Vagina (tissue), 2 donors: ENCODE measurements at regions not wholly inside any gene's neighbourhood (a gene's known extent, or its start where the extent isn't known, plus 50 kb on each side); places are given as distances from the start of the nearest gene placed in this dataset.

ENCODE experiments used
- CTCF ChIP-seq, 3 experiments: fragments of 450-650 bp in 2 of 3; fragments of 200-600 bp in 1 of 3; sonication (generic) in 1 of 3; IDR thresholded peaks; one replicate each; pipeline ENCODE4 v1.5.1; 2017 to 2019; ENCODE audit warnings: antibody characterized with exemption in 3 of 3, mild to moderate bottlenecking in 2 of 3, moderate library complexity in 2 of 3
- POLR2AphosphoS5 ChIP-seq, 2 donors: sonication (generic); formaldehyde crosslinking; IDR thresholded peaks; one replicate each; pipeline ENCODE4 v1.9.0; 2017; ENCODE audit warnings: antibody characterized with exemption in 2 of 2, mild to moderate bottlenecking in 2 of 2, low read depth in 1 of 2; ENCODE audit not compliant: insufficient read depth in 1 of 2

- TF ChIP-seq CTCF (IDR thresholded peaks at IDR 0.05) (no peak), POLR2AphosphoS5 (IDR thresholded peaks at IDR 0.05; ENCODE audit: insufficient read depth in 1 of 2, low read depth in 1 of 2) (no peak)
Observed at GRCh38 chr11:28679795-28680468, 571.7 kb downstream of the METTL15 start.
